ENCODE measurements at regions not wholly inside any gene's neighbourhood (a gene's known extent, or its start where the extent isn't known, plus 50 kb on each side); places are given as distances from the start of the nearest gene placed in this dataset.

- H4K5ac ChIP-seq (ENCODE audit: insufficient read length, low read depth, low read length): no peak overlapping the region
These were observed 263.1 kb upstream of the ID2 start for GRCh38 chr2:8418721-8419120.

More at GRCh38 chr2:8418721-8419120, 263.1 kb upstream of the ID2 start:
- no peak for TF ChIP-seq CTCF (conservative IDR thresholded peaks at IDR 0.05)
- Mint-ChIP-seq H3K27ac (no peak overlapping the region), H3K4me1 (no peaks in the 10 kb centered on the region; a peak in 1 of 4 replicates), H3K9me3 (no peaks in the 10 kb centered on the region), H3K27me3 (ENCODE audit: low read depth) (no peaks in the 10 kb centered on the region), H3K4me3 (no peak overlapping the region), H3K36me3 (ENCODE audit: insufficient read depth in 1 of 3, low read depth in 3 of 3) (peaks cover 0 to 3% (median 0%) of the 10 kb centered on the region in 3 experiments; a peak in 2 of 7 replicates)
- Histone ChIP-seq H2BK120ac (ENCODE audit: low read depth, low read length, poor library complexity, severe bottlenecking) (no peak overlapping the region), H3K27me3 (ENCODE audit: insufficient read depth, low read length) (no peaks in the 10 kb centered on the region), H3K4me1 (ENCODE audit: insufficient read depth, low read length) (no peaks in the 10 kb centered on the region), H3K9me3 (ENCODE audit: control insufficient read depth, low read depth, low read length) (no peaks in the 10 kb centered on the region), H4K91ac (ENCODE audit: insufficient read length, low read depth, low read length) (no peak overlapping the region), H3K14ac (ENCODE audit: insufficient read depth, low read length) (no peak overlapping the region), H2BK5ac (ENCODE audit: insufficient read length, low read length) (no peak overlapping the region), H3K9ac (ENCODE audit: extremely low read depth, insufficient read length, low read length) (no peak overlapping the region), H4K20me1 (ENCODE audit: control insufficient read depth, insufficient read depth, insufficient read length) (no peaks in the 10 kb centered on the region), H3K4ac (ENCODE audit: low read depth, low read length) (no peak overlapping the region), H2BK15ac (ENCODE audit: low read depth, low read length) (no peak overlapping the region), H4K8ac (replicated peaks; ENCODE audit: insufficient read length, low read depth, low read length) (no peak overlapping the region), H3K79me2 (ENCODE audit: insufficient read depth, low read length) (no peaks in the 10 kb centered on the region), H3K18ac (ENCODE audit: insufficient read length, low read depth, low read length) (no peak overlapping the region), H3K56ac (ENCODE audit: insufficient read length, low read depth, low read length) (no peak overlapping the region), H3K79me1 (ENCODE audit: insufficient read depth, low read depth, low read length, poor library complexity, severe bottlenecking) (no peaks in the 10 kb centered on the region), H3K27ac (ENCODE audit: insufficient read length, low read depth, low read length) (no peak overlapping the region), H2BK20ac (ENCODE audit: low read depth, low read length, poor library complexity, severe bottlenecking) (no peak overlapping the region), H3K23ac (ENCODE audit: insufficient read length, low read depth, low read length) (no peak overlapping the region), H3T11ph (ENCODE audit: low read length) (no peak overlapping the region), H2BK12ac (ENCODE audit: insufficient read length, low read depth, low read length) (no peak overlapping the region), H3K23me2 (ENCODE audit: insufficient read length, low read depth, low read length, poor library complexity, severe bottlenecking) (no peaks in the 10 kb centered on the region), H2AFZ (ENCODE audit: low read length) (no peak overlapping the region), H3K4me2 (ENCODE audit: insufficient read depth, insufficient read length, low read length) (no peak overlapping the region), H2AK5ac (ENCODE audit: insufficient read length, low read length) (no peak overlapping the region)
- DNase-seq: no peak
- no CpG with 5 or more reads among the region's 3 CpGs for WGBS (ENCODE audit: extremely low coverage, insufficient read length, low lambda C conversion rate)

Measured in H9 (cell line).